SK-N-SH (cell line): ENCODE measurements at regions not wholly inside any gene's neighbourhood (a gene's known extent, or its start where the extent isn't known, plus 50 kb on each side); places are given as distances from the start of the nearest gene placed in this dataset.

Source experiments
- CTCF ChIA-PET: fragments of 300-600, 350-600 bp; formaldehyde crosslinking; extraction: SDS; loops from one replicate; lab custom pipeline; 2021; lab: Yijun Ruan, JAX
- POLR2A ChIA-PET: fragments of 350-600 bp; sonication (Branson Sonifier 250); formaldehyde crosslinking; extraction: SDS; loops from one replicate; lab custom pipeline; 2020; ENCODE audit warnings: antibody characterized with exemption, inconsistent platforms; lab: Yijun Ruan, JAX
- DNase-seq: peaks from one replicate; pipeline ENCODE4 v3.0.0; 2012
- H2AFZ ChIP-seq: fragments of 200-600 bp; sonication (generic); 2 replicates; pipeline ENCODE4 v1.8.1; 2016; ENCODE audit warnings: antibody characterized with exemption, mild to moderate bottlenecking, low read depth
- H3F3A ChIP-seq: fragments of 200-600 bp; sonication (generic); replicated peaks from 2 replicates; pipeline ENCODE3; 2016; ENCODE audit warnings: antibody characterized with exemption, mild to moderate bottlenecking; ENCODE audit not compliant: insufficient read depth
- H3K27ac ChIP-seq, 2 experiments: fragments of 200-500 bp in 1 of 2; fragments of 200-600 bp in 1 of 2; sonication (Bioruptor generic) in 1 of 2; sonication (generic), shearing (Covaris generic) in 1 of 2; 2 replicates each; pipeline versions ENCODE4 v1.5.1 to v1.6.1; 2014 to 2016; ENCODE audit warnings: low read depth in 2 of 2, inconsistent platforms in 1 of 2, low read length in 1 of 2, mild to moderate bottlenecking in 1 of 2, mixed read lengths in 1 of 2
- H3K27me3 ChIP-seq: fragments of 200-600 bp; sonication (generic), shearing (Covaris generic); 2 replicates; pipeline ENCODE4 v1.6.1; 2016; ENCODE audit warnings: mixed run types; ENCODE audit not compliant: insufficient read depth
- H3K36me3 ChIP-seq, 2 experiments: fragments of 200-500 bp in 1 of 2; fragments of 200-600 bp in 1 of 2; sonication (Bioruptor generic) in 1 of 2; sonication (generic) in 1 of 2; replicated peaks in 1 of 2; 2 replicates each; pipeline versions ENCODE3 to v1.5.1; 2014 to 2016; ENCODE audit warnings: low read length in 1 of 2, mild to moderate bottlenecking in 1 of 2; ENCODE audit not compliant: insufficient read depth in 2 of 2, control insufficient read depth in 1 of 2
- H3K4me1 ChIP-seq, 2 experiments: fragments of 200-500 bp in 1 of 2; fragments of 200-600 bp in 1 of 2; sonication (Bioruptor generic) in 1 of 2; sonication (generic), shearing (Covaris generic) in 1 of 2; 2 replicates each; pipeline versions ENCODE4 v1.5.1 to v1.6.1; 2014 to 2016; ENCODE audit warnings: low read depth in 1 of 2, low read length in 1 of 2, mixed run types in 1 of 2; ENCODE audit not compliant: insufficient read depth in 2 of 2, control insufficient read depth in 1 of 2
- H3K4me2 ChIP-seq: fragments of 200-600 bp; sonication (generic), shearing (Covaris generic); 2 replicates; pipeline ENCODE4 v1.6.1; 2017; ENCODE audit warnings: mixed run types
- H3K4me3 ChIP-seq, 2 experiments: fragments of 200-500 bp in 1 of 2; fragments of 200-600 bp in 1 of 2; sonication (Bioruptor generic) in 1 of 2; sonication (generic), shearing (Covaris generic) in 1 of 2; 2 replicates each; pipeline versions ENCODE4 v1.5.1 to v1.8.1; 2014 to 2016; ENCODE audit warnings: low read depth in 2 of 2, inconsistent platforms in 1 of 2, low read length in 1 of 2, mild to moderate bottlenecking in 1 of 2, mixed read lengths in 1 of 2, moderate library complexity in 1 of 2
- H3K79me2 ChIP-seq: fragments of 200-600 bp; sonication (generic); 2 replicates; pipeline ENCODE4 v1.8.1; 2017; ENCODE audit warnings: mild to moderate bottlenecking; ENCODE audit not compliant: insufficient read depth
- H3K9ac ChIP-seq: fragments of 200-600 bp; sonication (generic); 2 replicates; pipeline ENCODE4 v1.6.1; 2017; ENCODE audit warnings: mixed run types
- H3K9me2 ChIP-seq: fragments of 200-600 bp; sonication (generic); 2 replicates; pipeline ENCODE4 v1.6.1; 2017; ENCODE audit warnings: mixed run types
- H3K9me3 ChIP-seq: fragments of 200-600 bp; sonication (generic); 2 replicates; pipeline ENCODE4 v1.6.1; 2017; ENCODE audit warnings: mixed run types, mild to moderate bottlenecking, moderate library complexity
- H4K20me1 ChIP-seq: fragments of 200-600 bp; sonication (generic); 2 replicates; pipeline ENCODE4 v1.6.1; 2017; ENCODE audit warnings: mild to moderate bottlenecking, mixed run types; ENCODE audit not compliant: insufficient read depth
- ELF1 ChIP-seq: IDR thresholded peaks from 2 replicates; pipeline ENCODE4 v1.4.0; 2012
- FOXM1 ChIP-seq: IDR thresholded peaks from 2 replicates; pipeline ENCODE4 v1.4.0; 2012; ENCODE audit warnings: low read depth, mild to moderate bottlenecking
- MEF2A ChIP-seq: IDR thresholded peaks from 2 replicates; pipeline ENCODE4 v1.4.0; 2012; ENCODE audit warnings: low read depth, borderline replicate concordance
- RCOR1 ChIP-seq: fragments of 150-350 bp; IDR thresholded peaks from 2 replicates; pipeline ENCODE4 v1.6.1; 2017; ENCODE audit warnings: antibody characterized with exemption, low read length
- REST ChIP-seq: IDR thresholded peaks from 2 replicates; pipeline ENCODE4 v1.6.1; 2012; ENCODE audit warnings: mild to moderate bottlenecking, low read depth, low read length, moderate library complexity
- RXRA ChIP-seq: IDR thresholded peaks from 2 replicates; pipeline ENCODE4 v1.4.0; 2012; ENCODE audit warnings: low read depth, mild to moderate bottlenecking, borderline replicate concordance
- TCF12 ChIP-seq: IDR thresholded peaks from 2 replicates; pipeline ENCODE4 v1.4.0; 2012
- WGBS: methylation state at CpG from one replicate; pipeline ENCODE4 v1.1.6; 2017; ENCODE audit warnings: low lambda C conversion rate; 5-methylcytosine and 5-hydroxymethylcytosine counted together

DNA sequence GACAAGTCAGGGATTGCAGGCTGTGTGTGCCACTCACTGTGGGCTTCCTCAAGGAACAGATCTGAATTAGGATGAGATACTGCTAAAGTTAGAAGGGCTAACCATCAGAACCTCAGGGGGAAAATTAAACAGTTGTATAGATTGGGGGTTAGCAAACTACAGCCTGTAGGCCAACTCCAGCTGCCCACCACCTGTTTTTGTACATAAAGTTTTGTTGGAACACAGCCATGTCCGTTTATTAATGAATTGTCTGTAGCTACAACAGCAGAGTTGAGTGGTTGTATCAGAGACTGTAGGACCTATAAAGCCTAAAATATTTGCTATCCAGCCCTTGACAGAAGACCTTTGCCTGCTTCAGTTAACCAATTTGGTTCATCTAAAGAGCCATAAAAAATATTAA is 127.2 kb upstream of the ECI2 start:
- H3K36me3 ChIP-seq, result no peaks in the 10 kb centered on the region
- no peaks in the 10 kb centered on the region for H4K20me1 ChIP-seq
- no peaks in the 10 kb centered on the region for H3K79me2 ChIP-seq
- no peaks in the 10 kb centered on the region for H3K9me2 ChIP-seq
- no peak for DNase-seq
- H3K4me2 ChIP-seq, result no peak overlapping the region
- H3K9me3 ChIP-seq, result no peaks in the 10 kb centered on the region
- CTCF ChIA-PET, result no interaction called here
- no peak for TF ChIP-seq ELF1
- no peak for TF ChIP-seq RCOR1
- no peak for TF ChIP-seq RXRA
- TF ChIP-seq MEF2A, result no peak
- no peak for TF ChIP-seq FOXM1
- TF ChIP-seq TCF12, result no peak
- no peak overlapping the region for H2AFZ ChIP-seq
- no peak overlapping the region for H3K4me3 ChIP-seq
- H3K9ac ChIP-seq, result no peak overlapping the region
- H3K4me1 ChIP-seq, result no peaks in the 10 kb centered on the region
- H3K27ac ChIP-seq, result no peak overlapping the region
- WGBS, result 6% methylated on average over 1 of the region's 1 CpG
- H3F3A ChIP-seq, result no peaks in the 10 kb centered on the region
- POLR2A ChIA-PET, result no interaction called here
- H3K27me3 ChIP-seq, result peaks cover 3% of the 10 kb centered on the region; the same call in 1 of the 2 replicates

GRCh38 chr6:4259391-4259790 is 124.0 kb upstream of the ECI2 start:
- H3K4me1 ChIP-seq, result no peaks in the 10 kb centered on the region
- 33% methylated on average over 4 of the region's 4 CpGs for WGBS
- CTCF ChIA-PET, result no interaction called here

More at GRCh38 chr6:4259391-4259790, 124.0 kb upstream of the ECI2 start:
- no peak for TF ChIP-seq REST
- H3K27ac ChIP-seq, result no peak overlapping the region
- DNase-seq, result no peak
- POLR2A ChIA-PET, result no interaction called here
- H3K9ac ChIP-seq, result no peak overlapping the region
- H3K4me2 ChIP-seq, result no peak overlapping the region
- no peaks in the 10 kb centered on the region for H3K27me3 ChIP-seq
- H3K36me3 ChIP-seq, result no peaks in the 10 kb centered on the region
- no peaks in the 10 kb centered on the region for H3K9me3 ChIP-seq
- H4K20me1 ChIP-seq, result no peaks in the 10 kb centered on the region
- H2AFZ ChIP-seq, result no peak overlapping the region
- no peaks in the 10 kb centered on the region for H3K9me2 ChIP-seq
- H3K79me2 ChIP-seq, result no peaks in the 10 kb centered on the region
- no peaks in the 10 kb centered on the region for H3F3A ChIP-seq
- no peak overlapping the region for H3K4me3 ChIP-seq
